ENCODE measurements at regions not wholly inside any gene's neighbourhood (a gene's known extent, or its start where the extent isn't known, plus 50 kb on each side); places are given as distances from the start of the nearest gene placed in this dataset.
A peak's percentile ranks its signal among the peaks of the same experiment; 100 is the strongest.

DNA sequence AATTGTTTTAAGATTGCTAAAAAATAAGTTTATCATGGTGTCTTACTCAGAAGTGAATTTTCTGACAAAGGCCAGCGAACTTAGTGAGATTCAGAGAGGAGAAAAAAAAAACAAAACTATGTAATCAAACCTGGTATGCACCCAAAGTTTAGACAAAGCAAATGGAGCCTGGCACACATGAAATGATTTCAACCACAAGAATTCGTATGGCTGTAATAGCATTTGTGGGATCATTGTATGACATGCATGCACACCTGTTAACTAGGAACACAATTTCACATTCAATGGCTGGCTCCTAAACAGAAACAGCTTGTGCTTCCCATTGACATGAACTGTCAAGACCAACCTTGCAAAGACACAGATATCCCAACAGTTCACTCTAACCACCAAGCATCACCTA, 94.6 kb downstream of the ZIC4 start:
- in situ Hi-C loops (cut with HindIII; ENCODE audit: low sequenced_read_pairs) = no loop called here
- TF ChIP-seq, protein P1, sequence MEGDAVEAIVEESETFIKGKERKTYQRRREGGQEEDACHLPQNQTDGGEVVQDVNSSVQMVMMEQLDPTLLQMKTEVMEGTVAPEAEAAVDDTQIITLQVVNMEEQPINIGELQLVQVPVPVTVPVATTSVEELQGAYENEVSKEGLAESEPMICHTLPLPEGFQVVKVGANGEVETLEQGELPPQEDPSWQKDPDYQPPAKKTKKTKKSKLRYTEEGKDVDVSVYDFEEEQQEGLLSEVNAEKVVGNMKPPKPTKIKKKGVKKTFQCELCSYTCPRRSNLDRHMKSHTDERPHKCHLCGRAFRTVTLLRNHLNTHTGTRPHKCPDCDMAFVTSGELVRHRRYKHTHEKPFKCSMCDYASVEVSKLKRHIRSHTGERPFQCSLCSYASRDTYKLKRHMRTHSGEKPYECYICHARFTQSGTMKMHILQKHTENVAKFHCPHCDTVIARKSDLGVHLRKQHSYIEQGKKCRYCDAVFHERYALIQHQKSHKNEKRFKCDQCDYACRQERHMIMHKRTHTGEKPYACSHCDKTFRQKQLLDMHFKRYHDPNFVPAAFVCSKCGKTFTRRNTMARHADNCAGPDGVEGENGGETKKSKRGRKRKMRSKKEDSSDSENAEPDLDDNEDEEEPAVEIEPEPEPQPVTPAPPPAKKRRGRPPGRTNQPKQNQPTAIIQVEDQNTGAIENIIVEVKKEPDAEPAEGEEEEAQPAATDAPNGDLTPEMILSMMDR (IDR thresholded peaks at IDR 0.05; ENCODE audit: low read depth, low read length, missing control alignments) = no peak
- H3K4me3 ChIP-seq (ENCODE audit: low read depth, low read length) = no peak overlapping the region
- peak; percentile 53 for DNase-seq (ENCODE audit: low read depth)

DNA sequence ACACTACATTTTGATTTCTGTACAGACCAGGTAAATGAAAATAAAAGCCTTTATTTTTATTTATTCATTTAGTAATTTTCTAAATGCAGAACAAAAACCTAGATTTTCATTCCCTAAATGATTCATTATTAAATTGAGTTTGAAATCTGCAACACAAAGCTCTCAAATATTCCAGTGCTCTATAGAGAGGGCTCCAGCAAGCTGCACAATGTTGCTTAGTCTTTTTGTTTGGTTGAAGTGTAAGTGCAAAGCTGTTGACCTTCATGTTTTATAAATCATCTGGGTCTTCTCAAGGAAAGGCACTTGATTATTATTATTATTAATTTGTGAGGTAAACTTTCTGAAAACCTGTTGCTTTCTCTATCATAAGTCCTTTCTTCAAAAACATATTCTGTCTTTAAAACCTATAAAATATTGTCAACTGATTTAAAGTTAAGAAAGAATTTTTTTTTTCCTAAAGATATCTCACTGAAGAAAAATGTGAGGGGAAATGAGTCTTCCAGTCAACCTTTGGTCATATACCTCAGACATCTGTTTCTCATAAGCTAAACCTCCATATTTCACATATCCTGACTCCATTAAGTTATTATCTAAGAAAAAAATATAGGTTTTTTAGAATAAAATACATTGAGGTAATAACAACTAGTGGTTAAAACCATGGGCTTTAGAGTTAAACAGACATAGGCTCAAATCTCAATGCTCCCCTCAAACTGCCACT, 100.7 kb downstream of the ZIC4 start:
- in situ Hi-C loops (cut with HindIII; ENCODE audit: low sequenced_read_pairs) = no loop called here
- H3K4me3 ChIP-seq (ENCODE audit: low read depth, low read length) = no peak overlapping the region
- TF ChIP-seq, protein P1 (IDR thresholded peaks at IDR 0.05; ENCODE audit: low read depth, low read length, missing control alignments) = no peak
- no peak for DNase-seq (ENCODE audit: low read depth)

DNA sequence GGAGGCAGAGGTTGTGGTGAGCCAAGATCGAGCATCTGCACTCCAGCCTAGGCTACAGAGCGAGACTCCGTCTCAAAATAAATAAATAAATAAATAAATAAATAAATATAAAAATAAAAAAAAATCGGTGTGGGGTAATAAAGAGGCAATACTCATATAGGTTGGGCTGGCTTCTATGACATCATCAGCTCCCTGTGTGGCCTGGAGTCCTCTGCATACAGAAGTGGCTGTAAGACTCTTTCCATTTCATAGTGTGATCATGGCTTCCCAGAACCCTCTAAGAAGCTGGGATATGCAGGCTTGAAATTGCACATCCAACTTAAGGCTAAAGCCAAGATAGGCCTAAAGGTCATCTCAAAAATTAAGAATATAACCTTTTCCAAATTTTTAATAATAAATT, 101.6 kb downstream of the ZIC4 start:
- in situ Hi-C loops (cut with HindIII; ENCODE audit: low sequenced_read_pairs) = no loop called here
- TF ChIP-seq, protein P1 (IDR thresholded peaks at IDR 0.05; ENCODE audit: low read depth, low read length, missing control alignments) = no peak
- DNase-seq (ENCODE audit: low read depth) = no peak
- H3K4me3 ChIP-seq (ENCODE audit: low read depth, low read length) = no peak overlapping the region

DNA sequence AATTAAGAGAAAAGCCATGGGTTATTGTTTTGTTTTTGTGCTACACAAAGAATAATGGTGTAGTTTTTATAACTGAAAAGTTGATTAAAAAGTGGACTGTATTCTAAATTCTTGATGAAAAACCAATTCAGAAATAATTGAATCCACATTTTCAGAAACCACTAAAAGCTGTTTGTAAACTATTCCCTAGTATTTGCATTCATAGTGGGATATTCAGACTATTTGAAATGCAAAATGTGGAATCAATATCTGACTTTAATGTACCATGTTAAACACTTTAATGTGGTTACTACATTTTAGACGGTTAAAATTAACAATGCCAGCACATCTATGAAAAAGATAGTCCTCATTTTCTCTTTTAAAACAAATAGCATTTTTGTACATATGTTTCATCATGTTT, 104.6 kb downstream of the ZIC4 start:
- in situ Hi-C loops (cut with HindIII; ENCODE audit: low sequenced_read_pairs) = no loop called here
- H3K4me3 ChIP-seq (ENCODE audit: low read depth, low read length) = no peak overlapping the region
- TF ChIP-seq, protein P1 (IDR thresholded peaks at IDR 0.05; ENCODE audit: low read depth, low read length, missing control alignments) = no peak
- DNase-seq (ENCODE audit: low read depth) = peak; percentile 22

DNA sequence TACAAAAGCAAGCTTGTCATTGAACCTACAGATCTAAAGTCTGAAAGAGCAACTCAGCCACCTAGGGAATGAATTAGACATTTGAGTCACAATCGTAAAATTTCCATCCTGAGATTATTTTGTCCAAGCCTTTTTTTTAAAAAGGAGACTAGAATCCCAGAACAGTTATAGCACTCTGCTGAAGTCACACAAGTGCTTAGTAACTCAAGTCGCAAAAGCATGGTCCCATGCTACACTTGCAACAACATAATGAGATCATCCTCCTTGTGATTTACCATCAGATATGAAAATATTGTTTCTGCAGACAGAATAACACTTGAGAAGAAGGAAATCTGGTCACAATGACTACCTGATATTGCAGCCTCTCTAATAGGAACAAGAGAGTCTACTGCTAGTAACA, 106.7 kb downstream of the ZIC4 start:
- TF ChIP-seq, protein P1 (IDR thresholded peaks at IDR 0.05; ENCODE audit: low read depth, low read length, missing control alignments) = no peak
- H3K4me3 ChIP-seq (ENCODE audit: low read depth, low read length) = no peak overlapping the region
- in situ Hi-C loops (cut with HindIII; ENCODE audit: low sequenced_read_pairs) = no loop called here
- no peak for DNase-seq (ENCODE audit: low read depth)

DNA sequence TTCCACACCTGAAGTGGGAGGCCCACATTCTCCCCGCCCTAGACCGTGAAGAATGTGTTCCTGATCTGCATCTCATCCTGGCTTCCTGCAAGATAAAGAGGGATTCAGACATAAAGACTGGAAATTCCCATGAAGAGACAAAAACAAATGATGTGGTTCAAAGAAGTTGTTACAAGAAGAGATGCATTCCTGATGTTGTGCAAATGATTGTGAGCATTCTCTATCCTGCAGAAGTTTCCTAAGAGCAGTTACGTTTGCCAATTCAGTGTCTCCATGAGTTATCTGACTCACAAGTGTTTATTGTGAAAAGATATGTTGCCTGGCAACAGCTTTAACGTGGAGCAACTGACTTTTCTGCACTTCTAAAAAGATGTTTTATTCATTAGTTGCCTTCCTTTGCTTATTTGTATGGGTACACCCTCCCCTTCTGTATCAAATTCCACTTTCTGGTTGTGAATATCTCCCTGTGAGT, 107.8 kb downstream of the ZIC4 start:
- TF ChIP-seq, protein P1 (IDR thresholded peaks at IDR 0.05; ENCODE audit: low read depth, low read length, missing control alignments) = no peak
- peak overlapping the region; percentile 15 for H3K4me3 ChIP-seq (ENCODE audit: low read depth, low read length)
- DNase-seq (ENCODE audit: low read depth) = peak; percentile 99
- in situ Hi-C loops (cut with HindIII; ENCODE audit: low sequenced_read_pairs) = no loop called here
